GM23338 (cell line): ENCODE measurements at regions not wholly inside any gene's neighbourhood (a gene's known extent, or its start where the extent isn't known, plus 50 kb on each side); places are given as distances from the start of the nearest gene placed in this dataset.

Experiments used
- ATAC-seq: fragments of 200-7000 bp; cut with Tn5 transposase; 3 replicates; pipeline ENCODE4 v1.9.1; 2020
- DNase-seq: peaks from one replicate; pipeline ENCODE4 v3.0.0-alpha.2; 2015; ENCODE audit warnings: low spot score
- H2AFZ ChIP-seq: fragments of 200-600 bp; sonication (generic); 2 replicates; pipeline ENCODE4 v1.8.0; 2016; ENCODE audit warnings: antibody characterized with exemption, mild to moderate bottlenecking, moderate library complexity
- H3F3A ChIP-seq: fragments of 200-600 bp; sonication (generic); replicated peaks from 2 replicates; pipeline ENCODE4 v1.8.0; 2017; ENCODE audit warnings: antibody characterized with exemption, mixed run types, low read depth
- H3K27ac ChIP-seq: fragments of 200-600 bp; sonication (generic); 2 replicates; pipeline ENCODE4 v1.6.1; 2016; ENCODE audit warnings: low read depth
- H3K27me3 ChIP-seq: fragments of 200-600 bp; sonication (generic); 2 replicates; pipeline ENCODE4 v1.8.0; 2016; ENCODE audit warnings: mild to moderate bottlenecking, mixed run types, moderate library complexity; ENCODE audit not compliant: insufficient read depth
- H3K36me3 ChIP-seq: fragments of 200-600 bp; sonication (generic); 2 replicates; pipeline ENCODE4 v1.8.0; 2016; ENCODE audit warnings: mild to moderate bottlenecking; ENCODE audit not compliant: insufficient read depth
- H3K4me1 ChIP-seq: fragments of 200-600 bp; sonication (generic); 2 replicates; pipeline ENCODE4 v1.8.0; 2016; ENCODE audit warnings: mild to moderate bottlenecking, moderate library complexity; ENCODE audit not compliant: insufficient read depth
- H3K4me2 ChIP-seq: fragments of 200-600 bp; sonication (generic); 2 replicates; pipeline ENCODE4 v1.7.1; 2017; ENCODE audit warnings: mixed run types
- H3K4me3 ChIP-seq: fragments of 200-600 bp; sonication (generic); 2 replicates; pipeline ENCODE4 v1.6.1; 2016; ENCODE audit warnings: mixed run types
- H3K79me2 ChIP-seq: fragments of 200-600 bp; sonication (generic); replicated peaks from 2 replicates; pipeline ENCODE4 v1.8.0; 2017; ENCODE audit warnings: mild to moderate bottlenecking; ENCODE audit not compliant: insufficient read depth
- H3K9me2 ChIP-seq: fragments of 200-600 bp; sonication (generic); 2 replicates; pipeline ENCODE4 v1.8.0; 2017; ENCODE audit not compliant: insufficient read depth
- H4K20me1 ChIP-seq: fragments of 200-600 bp; sonication (generic); replicated peaks from 2 replicates; pipeline ENCODE4 v1.8.0; 2017; ENCODE audit warnings: mild to moderate bottlenecking; ENCODE audit not compliant: insufficient read depth
- H3K27ac Mint-ChIP-seq: 2 replicates; pipeline ENCODE4 v1.8.0; 2020; ENCODE audit warnings: inconsistent platforms, mild to moderate bottlenecking, moderate library complexity, mixed read lengths
- H3K27me3 Mint-ChIP-seq: 3 replicates; pipeline ENCODE4 v1.8.0; 2022; ENCODE audit warnings: low read depth, mild to moderate bottlenecking, moderate library complexity, mixed read lengths, inconsistent platforms; ENCODE audit not compliant: insufficient read depth, poor library complexity
- H3K36me3 Mint-ChIP-seq: 3 replicates; pipeline ENCODE4 v1.8.0; 2021; ENCODE audit warnings: low read depth, mild to moderate bottlenecking, inconsistent platforms, moderate library complexity, mixed read lengths
- H3K4me1 Mint-ChIP-seq: 3 replicates; pipeline ENCODE4 v1.8.0; 2020; ENCODE audit warnings: mild to moderate bottlenecking, inconsistent platforms, mixed read lengths
- H3K4me3 Mint-ChIP-seq: 3 replicates; pipeline ENCODE4 v1.8.0; 2021; ENCODE audit warnings: moderate library complexity, mild to moderate bottlenecking, inconsistent platforms, mixed read lengths
- H3K9me3 Mint-ChIP-seq: 3 replicates; pipeline ENCODE4 v1.8.0; 2020; ENCODE audit warnings: moderate library complexity, mild to moderate bottlenecking, inconsistent platforms, mixed read lengths
- EZH2phosphoT487 ChIP-seq: fragments of 200-600 bp; sonication (generic); IDR thresholded peaks from one replicate; pipeline ENCODE4 v1.8.1; 2018; ENCODE audit warnings: antibody characterized with exemption; ENCODE audit not compliant: unreplicated experiment
- STAT1 ChIP-seq: IDR thresholded peaks from one replicate; pipeline ENCODE4 v1.6.1; 2016; ENCODE audit warnings: antibody characterized with exemption; ENCODE audit not compliant: unreplicated experiment
- TF ChIP-seq, protein P1 (sequence below): fragments of 250-450 bp; sonication (Bioruptor Pico); IDR thresholded peaks from 2 replicates; pipeline ENCODE4 v1.5.0; 2020; ENCODE audit warnings: mild to moderate bottlenecking, moderate library complexity
- TF ChIP-seq, protein P2 (sequence below), 2 experiments: fragments of 200-600 bp in 1 of 2; sonication (generic) in 1 of 2; conservative IDR thresholded peaks; 2 replicates each; pipeline versions ENCODE4 v1.5.1 to v1.6.1; 2016 to 2017; ENCODE audit warnings: antibody characterized with exemption in 2 of 2, low read depth in 2 of 2, mild to moderate bottlenecking in 2 of 2, moderate library complexity in 1 of 2

- TF ChIP-seq, protein P1, sequence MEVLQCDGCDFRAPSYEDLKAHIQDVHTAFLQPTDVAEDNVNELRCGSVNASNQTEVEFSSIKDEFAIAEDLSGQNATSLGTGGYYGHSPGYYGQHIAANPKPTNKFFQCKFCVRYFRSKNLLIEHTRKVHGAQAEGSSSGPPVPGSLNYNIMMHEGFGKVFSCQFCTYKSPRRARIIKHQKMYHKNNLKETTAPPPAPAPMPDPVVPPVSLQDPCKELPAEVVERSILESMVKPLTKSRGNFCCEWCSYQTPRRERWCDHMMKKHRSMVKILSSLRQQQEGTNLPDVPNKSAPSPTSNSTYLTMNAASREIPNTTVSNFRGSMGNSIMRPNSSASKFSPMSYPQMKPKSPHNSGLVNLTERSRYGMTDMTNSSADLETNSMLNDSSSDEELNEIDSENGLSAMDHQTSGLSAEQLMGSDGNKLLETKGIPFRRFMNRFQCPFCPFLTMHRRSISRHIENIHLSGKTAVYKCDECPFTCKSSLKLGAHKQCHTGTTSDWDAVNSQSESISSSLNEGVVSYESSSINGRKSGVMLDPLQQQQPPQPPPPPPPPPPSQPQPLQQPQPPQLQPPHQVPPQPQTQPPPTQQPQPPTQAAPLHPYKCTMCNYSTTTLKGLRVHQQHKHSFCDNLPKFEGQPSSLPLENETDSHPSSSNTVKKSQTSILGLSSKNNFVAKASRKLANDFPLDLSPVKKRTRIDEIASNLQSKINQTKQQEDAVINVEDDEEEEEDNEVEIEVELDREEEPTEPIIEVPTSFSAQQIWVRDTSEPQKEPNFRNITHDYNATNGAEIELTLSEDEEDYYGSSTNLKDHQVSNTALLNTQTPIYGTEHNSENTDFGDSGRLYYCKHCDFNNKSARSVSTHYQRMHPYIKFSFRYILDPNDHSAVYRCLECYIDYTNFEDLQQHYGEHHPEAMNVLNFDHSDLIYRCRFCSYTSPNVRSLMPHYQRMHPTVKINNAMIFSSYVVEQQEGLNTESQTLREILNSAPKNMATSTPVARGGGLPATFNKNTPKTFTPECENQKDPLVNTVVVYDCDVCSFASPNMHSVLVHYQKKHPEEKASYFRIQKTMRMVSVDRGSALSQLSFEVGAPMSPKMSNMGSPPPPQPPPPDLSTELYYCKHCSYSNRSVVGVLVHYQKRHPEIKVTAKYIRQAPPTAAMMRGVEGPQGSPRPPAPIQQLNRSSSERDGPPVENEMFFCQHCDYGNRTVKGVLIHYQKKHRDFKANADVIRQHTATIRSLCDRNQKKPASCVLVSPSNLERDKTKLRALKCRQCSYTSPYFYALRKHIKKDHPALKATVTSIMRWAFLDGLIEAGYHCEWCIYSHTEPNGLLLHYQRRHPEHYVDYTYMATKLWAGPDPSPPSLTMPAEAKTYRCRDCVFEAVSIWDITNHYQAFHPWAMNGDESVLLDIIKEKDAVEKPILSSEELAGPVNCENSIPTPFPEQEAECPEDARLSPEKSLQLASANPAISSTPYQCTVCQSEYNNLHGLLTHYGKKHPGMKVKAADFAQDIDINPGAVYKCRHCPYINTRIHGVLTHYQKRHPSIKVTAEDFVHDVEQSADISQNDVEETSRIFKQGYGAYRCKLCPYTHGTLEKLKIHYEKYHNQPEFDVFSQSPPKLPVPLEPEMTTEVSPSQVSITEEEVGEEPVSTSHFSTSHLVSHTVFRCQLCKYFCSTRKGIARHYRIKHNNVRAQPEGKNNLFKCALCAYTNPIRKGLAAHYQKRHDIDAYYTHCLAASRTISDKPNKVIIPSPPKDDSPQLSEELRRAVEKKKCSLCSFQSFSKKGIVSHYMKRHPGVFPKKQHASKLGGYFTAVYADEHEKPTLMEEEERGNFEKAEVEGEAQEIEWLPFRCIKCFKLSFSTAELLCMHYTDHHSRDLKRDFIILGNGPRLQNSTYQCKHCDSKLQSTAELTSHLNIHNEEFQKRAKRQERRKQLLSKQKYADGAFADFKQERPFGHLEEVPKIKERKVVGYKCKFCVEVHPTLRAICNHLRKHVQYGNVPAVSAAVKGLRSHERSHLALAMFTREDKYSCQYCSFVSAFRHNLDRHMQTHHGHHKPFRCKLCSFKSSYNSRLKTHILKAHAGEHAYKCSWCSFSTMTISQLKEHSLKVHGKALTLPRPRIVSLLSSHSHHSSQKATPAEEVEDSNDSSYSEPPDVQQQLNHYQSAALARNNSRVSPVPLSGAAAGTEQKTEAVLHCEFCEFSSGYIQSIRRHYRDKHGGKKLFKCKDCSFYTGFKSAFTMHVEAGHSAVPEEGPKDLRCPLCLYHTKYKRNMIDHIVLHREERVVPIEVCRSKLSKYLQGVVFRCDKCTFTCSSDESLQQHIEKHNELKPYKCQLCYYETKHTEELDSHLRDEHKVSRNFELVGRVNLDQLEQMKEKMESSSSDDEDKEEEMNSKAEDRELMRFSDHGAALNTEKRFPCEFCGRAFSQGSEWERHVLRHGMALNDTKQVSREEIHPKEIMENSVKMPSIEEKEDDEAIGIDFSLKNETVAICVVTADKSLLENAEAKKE (CRISPR knock-in tag): no peak
- TF ChIP-seq, protein P2, sequence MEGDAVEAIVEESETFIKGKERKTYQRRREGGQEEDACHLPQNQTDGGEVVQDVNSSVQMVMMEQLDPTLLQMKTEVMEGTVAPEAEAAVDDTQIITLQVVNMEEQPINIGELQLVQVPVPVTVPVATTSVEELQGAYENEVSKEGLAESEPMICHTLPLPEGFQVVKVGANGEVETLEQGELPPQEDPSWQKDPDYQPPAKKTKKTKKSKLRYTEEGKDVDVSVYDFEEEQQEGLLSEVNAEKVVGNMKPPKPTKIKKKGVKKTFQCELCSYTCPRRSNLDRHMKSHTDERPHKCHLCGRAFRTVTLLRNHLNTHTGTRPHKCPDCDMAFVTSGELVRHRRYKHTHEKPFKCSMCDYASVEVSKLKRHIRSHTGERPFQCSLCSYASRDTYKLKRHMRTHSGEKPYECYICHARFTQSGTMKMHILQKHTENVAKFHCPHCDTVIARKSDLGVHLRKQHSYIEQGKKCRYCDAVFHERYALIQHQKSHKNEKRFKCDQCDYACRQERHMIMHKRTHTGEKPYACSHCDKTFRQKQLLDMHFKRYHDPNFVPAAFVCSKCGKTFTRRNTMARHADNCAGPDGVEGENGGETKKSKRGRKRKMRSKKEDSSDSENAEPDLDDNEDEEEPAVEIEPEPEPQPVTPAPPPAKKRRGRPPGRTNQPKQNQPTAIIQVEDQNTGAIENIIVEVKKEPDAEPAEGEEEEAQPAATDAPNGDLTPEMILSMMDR (conservative IDR thresholded peaks at IDR 0.05; ENCODE audit: low read depth in 2 of 2): no peak
- no peak for TF ChIP-seq STAT1
These were observed 271.9 kb upstream of the PDE3A start (continued) for GRCh38 chr12:20096430-20096829.

- Histone ChIP-seq H3K36me3 (peaks cover 4% of the 10 kb centered on the region; the same call in 1 of the 2 replicates), H2AFZ (no peak overlapping the region), H3K27me3 (no peaks in the 10 kb centered on the region), H3K9me2 (peaks cover 13% of the 10 kb centered on the region; the same call in 1 of the 2 replicates), H3K4me2 (no peak overlapping the region), H3K4me3 (no peak overlapping the region), H4K20me1 (no peaks in the 10 kb centered on the region), H3F3A (no peaks in the 10 kb centered on the region), H3K4me1 (peaks cover 12% of the 10 kb centered on the region), H3K27ac (no peak overlapping the region), H3K79me2 (no peaks in the 10 kb centered on the region)
- Mint-ChIP-seq H3K36me3 (peaks cover 7% of the 10 kb centered on the region; the same call in 2 of the 3 replicates), H3K9me3 (peaks cover 24% of the 10 kb centered on the region), H3K27me3 (no peaks in the 10 kb centered on the region), H3K4me3 (no peak overlapping the region), H3K4me1 (peaks cover 18% of the 10 kb centered on the region), H3K27ac (no peak overlapping the region)
- ATAC-seq: no peak
- no peak for TF ChIP-seq EZH2phosphoT487
- TF ChIP-seq, protein P2 (conservative IDR thresholded peaks at IDR 0.05; ENCODE audit: low read depth in 2 of 2): no peak
- TF ChIP-seq STAT1: no peak
- no peak for DNase-seq
These were observed 270.7 kb upstream of the PDE3A start for GRCh38 chr12:20097626-20098025.
